SK-N-MC (cell line): ENCODE measurements at regions not wholly inside any gene's neighbourhood (a gene's known extent, or its start where the extent isn't known, plus 50 kb on each side); places are given as distances from the start of the nearest gene placed in this dataset.

Experiments used
- EZH2 ChIP-seq: fragments of 200-600 bp; sonication (generic); IDR thresholded peaks from one replicate; pipeline ENCODE4 v1.6.1; 2017; ENCODE audit warnings: antibody characterized with exemption
- FOXP2 ChIP-seq: optimal IDR thresholded peaks from 2 replicates; pipeline ENCODE3; 2011; ENCODE audit warnings: mild to moderate bottlenecking, moderate library complexity; ENCODE audit not compliant: insufficient read depth; ENCODE audit errors: extremely low read length, control extremely low read depth
- POLR2AphosphoS5 ChIP-seq: IDR thresholded peaks from 2 replicates; pipeline ENCODE4 v1.6.1; 2012; ENCODE audit warnings: mild to moderate bottlenecking, low read depth, low read length, borderline replicate concordance

DNA sequence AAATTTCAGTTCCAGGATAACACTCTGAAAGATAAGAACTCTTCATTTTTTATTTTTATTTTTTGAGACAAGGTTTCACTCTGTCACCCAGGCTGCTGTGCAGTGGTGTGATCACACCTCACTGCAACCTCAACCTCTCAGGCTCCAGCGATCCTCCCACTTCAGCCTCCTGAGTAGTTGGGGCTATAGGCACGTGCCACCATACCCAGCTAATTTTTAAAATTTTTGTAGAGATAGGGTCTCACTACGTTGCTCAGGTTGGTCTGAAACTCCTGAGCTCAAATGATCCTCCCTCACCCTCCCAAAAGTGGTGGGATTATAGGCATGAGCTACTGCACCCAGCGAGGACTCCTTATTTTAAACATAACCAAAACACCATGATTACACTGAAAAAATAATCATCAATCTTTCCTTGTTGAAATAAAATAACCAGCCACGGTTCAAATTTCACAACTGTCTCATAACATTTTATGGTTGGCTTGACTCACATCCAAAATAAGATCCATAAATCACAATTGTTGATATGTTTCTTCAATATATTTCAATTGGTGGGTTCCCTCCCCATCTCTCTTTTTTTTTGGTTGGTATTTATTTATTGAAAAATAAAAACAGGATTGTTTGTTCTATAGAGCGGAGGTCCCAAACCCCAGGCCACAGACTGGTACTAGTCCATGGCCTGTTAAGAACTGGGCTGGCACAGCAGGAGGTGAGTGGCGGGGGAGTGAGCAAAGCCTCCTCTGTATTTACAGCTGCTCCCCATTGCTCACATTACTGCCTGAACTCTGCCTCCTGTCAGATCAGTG, 60.1 kb upstream of the FAM171A1 start:
- TF ChIP-seq POLR2AphosphoS5 (no peak), EZH2 (no peak), FOXP2 (no peak)
